Fibroblast of skin of right quadriceps (primary cell): ENCODE measurements at regions not wholly inside any gene's neighbourhood (a gene's known extent, or its start where the extent isn't known, plus 50 kb on each side); places are given as distances from the start of the nearest gene placed in this dataset.
A peak's percentile ranks its signal among the peaks of the same experiment; 100 is the strongest.

Source experiments
- DNase-seq: peaks from one replicate; pipeline ENCODE4 v3.0.0-alpha.2; 2013

- no peak for DNase-seq
These were observed 107.7 kb downstream of the BAMBI start for GRCh38 chr10:28785018-28785417.

GRCh38 chr10:28788252-28788651 lies 110.9 kb downstream of the BAMBI start:
- no peak for DNase-seq

GRCh38 chr10:28788762-28789161 lies 111.4 kb downstream of the BAMBI start:
- DNase-seq: no peak

- DNase-seq: no peak
These were observed 112.8 kb downstream of the BAMBI start for GRCh38 chr10:28790146-28790545.

- no peak for DNase-seq
These were observed 116.2 kb downstream of the BAMBI start for GRCh38 chr10:28793482-28793881.

- no peak for DNase-seq
These were observed 117.7 kb downstream of the BAMBI start for GRCh38 chr10:28794986-28795385.

GRCh38 chr10:28796606-28797512 lies 119.5 kb downstream of the BAMBI start:
- peak; percentile 57 for DNase-seq

GRCh38 chr10:28797904-28798371 lies 120.6 kb downstream of the BAMBI start:
- DNase-seq: peak; percentile 13

- DNase-seq: no peak
These were observed 121.2 kb downstream of the BAMBI start for GRCh38 chr10:28798428-28798955.

GRCh38 chr10:28798964-28799363 lies 121.6 kb downstream of the BAMBI start:
- no peak for DNase-seq

GRCh38 chr10:28800144-28800543 lies 122.8 kb downstream of the BAMBI start:
- DNase-seq: no peak

GRCh38 chr10:28801247-28801646 lies 123.9 kb downstream of the BAMBI start:
- no peak for DNase-seq

GRCh38 chr10:28801869-28802268 lies 124.5 kb downstream of the BAMBI start:
- no peak for DNase-seq

- no peak for DNase-seq
These were observed 128.1 kb downstream of the BAMBI start for GRCh38 chr10:28805390-28805789.

- no peak for DNase-seq
These were observed 129.2 kb downstream of the BAMBI start for GRCh38 chr10:28806488-28806941.

- no peak for DNase-seq
These were observed 129.8 kb downstream of the BAMBI start for GRCh38 chr10:28806951-28807759.

- no peak for DNase-seq
These were observed 130.7 kb downstream of the BAMBI start for GRCh38 chr10:28807760-28808613.

- no peak for DNase-seq
These were observed 131.4 kb downstream of the BAMBI start for GRCh38 chr10:28808693-28809092.

- DNase-seq: no peak
These were observed 132.9 kb downstream of the BAMBI start for GRCh38 chr10:28810057-28810870.

GRCh38 chr10:28811639-28812349 lies 134.5 kb downstream of the BAMBI start:
- no peak for DNase-seq
